Tibial nerve (tissue), 4 donors: ENCODE measurements at regions not wholly inside any gene's neighbourhood (a gene's known extent, or its start where the extent isn't known, plus 50 kb on each side); places are given as distances from the start of the nearest gene placed in this dataset.

Source experiments
- DNase-seq, 2 donors: peaks; one replicate each; pipeline ENCODE4 v3.0.0-alpha.2; 2019; ENCODE audit warnings: low spot score in 2 of 2
- H3K27ac ChIP-seq, 4 donors: fragments of 200-600 bp; sonication (generic) in 3 of 4; one replicate each; pipeline ENCODE4 v1.5.1; 2017 to 2019; ENCODE audit warnings: mild to moderate bottlenecking in 1 of 4
- H3K27me3 ChIP-seq, 2 donors: fragments of 200-600 bp; sonication (generic) in 1 of 2; one replicate each; pipeline versions ENCODE4 v1.5.1 to v1.6.0; 2017 to 2019
- H3K36me3 ChIP-seq, 3 donors: fragments of 200-600 bp; sonication (generic); one replicate each; pipeline ENCODE4 v1.5.1; 2018 to 2019
- H3K4me1 ChIP-seq, 4 donors: fragments of 200-600 bp; sonication (generic) in 3 of 4; one replicate each; pipeline ENCODE4 v1.5.1; 2017 to 2019
- H3K4me3 ChIP-seq, 4 donors: fragments of 200-600 bp; sonication (generic) in 3 of 4; one replicate each; pipeline ENCODE4 v1.5.1; 2017 to 2019; ENCODE audit warnings: mild to moderate bottlenecking in 1 of 4, moderate library complexity in 1 of 4
- H3K9me3 ChIP-seq, 4 donors: fragments of 200-600 bp; sonication (generic) in 3 of 4; one replicate each; pipeline ENCODE4 v1.5.1; 2017 to 2019
- CTCF ChIP-seq, 5 experiments: fragments of 200-600 bp in 3 of 5; fragments of 450-650 bp in 2 of 5; sonication (generic) in 3 of 5; IDR thresholded peaks; one replicate each; pipeline ENCODE4 v1.5.1; 2016 to 2019; ENCODE audit warnings: antibody characterized with exemption in 5 of 5, mild to moderate bottlenecking in 3 of 5, moderate library complexity in 2 of 5
- EP300 ChIP-seq, 2 donors: sonication (generic); formaldehyde crosslinking; IDR thresholded peaks; one replicate each; pipeline ENCODE4 v1.6.1; 2017; ENCODE audit warnings: antibody characterized with exemption in 2 of 2, mild to moderate bottlenecking in 1 of 2
- POLR2A ChIP-seq, 2 donors: fragments of 450-650 bp; IDR thresholded peaks; one replicate each; pipeline ENCODE4 v1.6.1; 2017; ENCODE audit warnings: antibody characterized with exemption in 2 of 2, mild to moderate bottlenecking in 2 of 2, moderate library complexity in 2 of 2
- WGBS, 2 donors: methylation state at CpG; one replicate each; pipeline ENCODE4 v1.1.5; 2018; 5-methylcytosine and 5-hydroxymethylcytosine counted together

- no peaks in the 10 kb centered on the region for H3K9me3 ChIP-seq
- no peak for DNase-seq
Observed at GRCh38 chr5:53178830-53179229, 69.3 kb upstream of the MOCS2 start.

GRCh38 chr5:53179691-53180090 lies 70.1 kb upstream of the MOCS2 start:
- Histone ChIP-seq H3K36me3 (no peaks in the 10 kb centered on the region), H3K27me3 (no peaks in the 10 kb centered on the region), H3K27ac (no peak overlapping the region), H3K9me3 (no peaks in the 10 kb centered on the region), H3K4me3 (no peak overlapping the region), H3K4me1 (no peaks in the 10 kb centered on the region)
- no peak for DNase-seq
- WGBS, 2 donors, result 93 to 97% methylated on average over 4 of the region's 4 CpGs
- no peak for TF ChIP-seq CTCF (IDR thresholded peaks at IDR 0.05)
- no peak for TF ChIP-seq EP300 (IDR thresholded peaks at IDR 0.05)
- no peak for TF ChIP-seq POLR2A (IDR thresholded peaks at IDR 0.05)

More at GRCh38 chr5:53178830-53179229, 69.3 kb upstream of the MOCS2 start:
- TF ChIP-seq CTCF (IDR thresholded peaks at IDR 0.05) (no peak), EP300 (IDR thresholded peaks at IDR 0.05) (no peak), POLR2A (IDR thresholded peaks at IDR 0.05) (no peak)
- Histone ChIP-seq H3K27me3 (no peaks in the 10 kb centered on the region), H3K36me3 (no peaks in the 10 kb centered on the region), H3K27ac (no peak overlapping the region), H3K4me1 (no peaks in the 10 kb centered on the region), H3K4me3 (no peak overlapping the region)
- 78 to 83% methylated on average over 4 of the region's 4 CpGs for WGBS, 2 donors

GRCh38 chr5:53180538-53180937 lies 71.0 kb upstream of the MOCS2 start:
- Histone ChIP-seq H3K36me3 (no peaks in the 10 kb centered on the region), H3K27ac (no peak overlapping the region), H3K4me3 (no peak overlapping the region), H3K27me3 (no peaks in the 10 kb centered on the region), H3K9me3 (peaks cover 0 to 2% (median 0%) of the 10 kb centered on the region in 4 donors), H3K4me1 (no peaks in the 10 kb centered on the region)
- DNase-seq, result no peak
- 82 to 85% methylated on average over 5 of the region's 5 CpGs for WGBS, 2 donors
- no peak for TF ChIP-seq EP300 (IDR thresholded peaks at IDR 0.05)
- TF ChIP-seq CTCF (IDR thresholded peaks at IDR 0.05), result no peak
- TF ChIP-seq POLR2A (IDR thresholded peaks at IDR 0.05), result no peak

GRCh38 chr5:53180991-53181390 lies 71.4 kb upstream of the MOCS2 start:
- TF ChIP-seq EP300 (IDR thresholded peaks at IDR 0.05) (no peak), CTCF (IDR thresholded peaks at IDR 0.05) (no peak), POLR2A (IDR thresholded peaks at IDR 0.05) (no peak)
- WGBS, 2 donors, result 67 to 100% methylated on average over 1 of the region's 1 CpG
- Histone ChIP-seq H3K4me1 (no peaks in the 10 kb centered on the region), H3K27ac (no peak overlapping the region), H3K36me3 (no peaks in the 10 kb centered on the region), H3K4me3 (no peak overlapping the region), H3K9me3 (peaks cover 0 to 7% (median 0%) of the 10 kb centered on the region in 4 donors), H3K27me3 (no peaks in the 10 kb centered on the region)
- DNase-seq, result no peak

- TF ChIP-seq CTCF (IDR thresholded peaks at IDR 0.05) (no peak), EP300 (IDR thresholded peaks at IDR 0.05) (no peak), POLR2A (IDR thresholded peaks at IDR 0.05) (no peak)
- 83 to 84% methylated on average over 2 of the region's 2 CpGs for WGBS, 2 donors
Observed at GRCh38 chr5:53183880-53184279, 74.3 kb upstream of the MOCS2 start.

More at GRCh38 chr5:53183880-53184279, 74.3 kb upstream of the MOCS2 start:
- DNase-seq, result no peak
- Histone ChIP-seq H3K4me3 (no peak overlapping the region), H3K27ac (no peak overlapping the region), H3K36me3 (no peaks in the 10 kb centered on the region), H3K9me3 (peaks cover 0 to 13% (median 0%) of the 10 kb centered on the region in 4 donors), H3K4me1 (no peaks in the 10 kb centered on the region), H3K27me3 (no peaks in the 10 kb centered on the region)
